SK-N-SH treated with all-trans-retinoic acid at 6 μM for 48 hours (cell line): ENCODE measurements at regions not wholly inside any gene's neighbourhood (a gene's known extent, or its start where the extent isn't known, plus 50 kb on each side); places are given as distances from the start of the nearest gene placed in this dataset.

Experiments
- ATAC-seq: fragments of 200-7000 bp; cut with Tn5 transposase; 3 replicates; pipeline ENCODE4 v1.9.1; 2020; ENCODE audit warnings: mild to moderate bottlenecking, moderate library complexity
- BACH2 ChIP-seq: fragments of 250-450 bp; sonication (Bioruptor Pico); IDR thresholded peaks from 2 replicates; pipeline ENCODE4 v1.9.0; 2021; ENCODE audit warnings: mild to moderate bottlenecking, borderline replicate concordance
- CSDC2 ChIP-seq: fragments of 250-450 bp; sonication (Bioruptor Pico); IDR thresholded peaks from 2 replicates; pipeline ENCODE4 v1.5.0; 2020; ENCODE audit warnings: mild to moderate bottlenecking, moderate library complexity
- CSRNP3 ChIP-seq: fragments of 250-450 bp; sonication (Bioruptor Pico); IDR thresholded peaks from 2 replicates; pipeline ENCODE4 v1.5.1; 2021; ENCODE audit warnings: mild to moderate bottlenecking, moderate library complexity
- ESRRG ChIP-seq: fragments of 250-450 bp; sonication (Bioruptor Pico); IDR thresholded peaks from 2 replicates; pipeline ENCODE4 v1.6.1; 2021; ENCODE audit warnings: mild to moderate bottlenecking
- GLIS3 ChIP-seq: fragments of 250-450 bp; sonication (Bioruptor Pico); IDR thresholded peaks from 2 replicates; pipeline ENCODE4 v1.5.0; 2020; ENCODE audit warnings: mild to moderate bottlenecking, moderate library complexity
- OSR1 ChIP-seq: fragments of 250-450 bp; sonication (Bioruptor Pico); IDR thresholded peaks from 2 replicates; pipeline ENCODE4 v1.8.0; 2022; ENCODE audit warnings: moderate library complexity, mild to moderate bottlenecking, inconsistent platforms
- POU6F1 ChIP-seq: fragments of 250-450 bp; sonication (Bioruptor Pico); IDR thresholded peaks from 2 replicates; pipeline ENCODE4 v1.8.0; 2021; ENCODE audit warnings: low read depth, mild to moderate bottlenecking, moderate library complexity, borderline replicate concordance
- PPARA ChIP-seq: fragments of 250-450 bp; sonication (Bioruptor Pico); IDR thresholded peaks from 2 replicates; pipeline ENCODE4 v1.5.0; 2020; ENCODE audit warnings: mild to moderate bottlenecking, borderline replicate concordance
- SNAI2 ChIP-seq: fragments of 250-450 bp; sonication (Bioruptor Pico); IDR thresholded peaks from 2 replicates; pipeline ENCODE4 v1.5.0; 2020; ENCODE audit warnings: mild to moderate bottlenecking, moderate library complexity
- TCF4 ChIP-seq: fragments of 250-450 bp; sonication (Bioruptor Pico); IDR thresholded peaks from 2 replicates; pipeline ENCODE4 v1.8.0; 2021; ENCODE audit warnings: mild to moderate bottlenecking, moderate library complexity, borderline replicate concordance
- TOX ChIP-seq: fragments of 250-450 bp; sonication (Bioruptor Pico); IDR thresholded peaks from 2 replicates; pipeline ENCODE4 v1.8.0; 2021; ENCODE audit warnings: mild to moderate bottlenecking, moderate library complexity, borderline replicate concordance
- TSHZ2 ChIP-seq: fragments of 250-450 bp; sonication (Bioruptor Pico); IDR thresholded peaks from 2 replicates; pipeline ENCODE4 v1.5.0; 2020; ENCODE audit warnings: mild to moderate bottlenecking, moderate library complexity
- ZC3H10 ChIP-seq: fragments of 250-450 bp; sonication (Bioruptor Pico); IDR thresholded peaks from 2 replicates; pipeline ENCODE4 v1.5.1; 2021; ENCODE audit warnings: mild to moderate bottlenecking, moderate library complexity
- ZFP3 ChIP-seq: fragments of 250-450 bp; sonication (Bioruptor Pico); IDR thresholded peaks from 2 replicates; pipeline ENCODE4 v1.5.0; 2020; ENCODE audit warnings: mild to moderate bottlenecking, moderate library complexity
- ZFP30 ChIP-seq: fragments of 450-650 bp; formaldehyde crosslinking; IDR thresholded peaks from 2 replicates; pipeline ENCODE4 v1.5.0; 2022; ENCODE audit warnings: mild to moderate bottlenecking, moderate library complexity
- ZNF70 ChIP-seq: fragments of 450-650 bp; formaldehyde crosslinking; IDR thresholded peaks from 2 replicates; pipeline ENCODE4 v1.5.0; 2020; ENCODE audit warnings: mild to moderate bottlenecking, moderate library complexity
- ZNF8 ChIP-seq: fragments of 450-650 bp; formaldehyde crosslinking; IDR thresholded peaks from 2 replicates; pipeline ENCODE4 v1.5.0; 2020; ENCODE audit warnings: mild to moderate bottlenecking, moderate library complexity

GRCh38 chr2:128503399-128504245 lies 185.0 kb upstream of the HS6ST1 start (continued):
- no peak for TF ChIP-seq ZNF8 (CRISPR knock-in tag)
- no peak for TF ChIP-seq OSR1 (CRISPR knock-in tag)
- TF ChIP-seq PPARA: no peak
- TF ChIP-seq CSDC2: no peak

GRCh38 chr2:128504246-128505149 lies 185.8 kb upstream of the HS6ST1 start:
- TF ChIP-seq GLIS3: no peak
- no peak for TF ChIP-seq TSHZ2 (CRISPR knock-in tag)
- no peak for TF ChIP-seq POU6F1 (CRISPR knock-in tag)
- TF ChIP-seq TCF4 (CRISPR knock-in tag): no peak
- no peak for TF ChIP-seq ZC3H10 (CRISPR knock-in tag)
- no peak for TF ChIP-seq ZFP30
- TF ChIP-seq ZFP3 (CRISPR knock-in tag): no peak
- TF ChIP-seq PPARA: no peak
- no peak for TF ChIP-seq ZNF70 (CRISPR knock-in tag)
- no peak for TF ChIP-seq TOX (CRISPR knock-in tag)
- ATAC-seq: no peak

GRCh38 chr2:128505150-128505490 lies 186.5 kb upstream of the HS6ST1 start:
- no peak for ATAC-seq
- TF ChIP-seq ESRRG (no peak), CSRNP3 (CRISPR knock-in tag) (no peak), TCF4 (CRISPR knock-in tag) (no peak)

GRCh38 chr2:128505575-128506526 lies 187.2 kb upstream of the HS6ST1 start:
- ATAC-seq: no peak
- no peak for TF ChIP-seq BACH2 (CRISPR knock-in tag)
- no peak for TF ChIP-seq SNAI2 (CRISPR knock-in tag)
- TF ChIP-seq ZC3H10 (CRISPR knock-in tag): no peak
- TF ChIP-seq ZNF70 (CRISPR knock-in tag): no peak
- no peak for TF ChIP-seq CSDC2
- TF ChIP-seq CSRNP3 (CRISPR knock-in tag): no peak
- TF ChIP-seq OSR1 (CRISPR knock-in tag): no peak
- no peak for TF ChIP-seq TOX (CRISPR knock-in tag)
- TF ChIP-seq ESRRG: no peak
- no peak for TF ChIP-seq ZFP30
- TF ChIP-seq POU6F1 (CRISPR knock-in tag): no peak
